ENCODE measurements at regions not wholly inside any gene's neighbourhood (a gene's known extent, or its start where the extent isn't known, plus 50 kb on each side); places are given as distances from the start of the nearest gene placed in this dataset.

GRCh38 chr1:195275710-195276109 is 1332.5 kb downstream of the KCNT2 start:
- POLR2A ChIA-PET = no interaction called here
- H4K20me1 ChIP-seq (replicated peaks; ENCODE audit: control insufficient read depth, extremely low read depth, insufficient read depth, low read length) = no peaks in the 10 kb centered on the region
- no peaks in the 10 kb centered on the region for H3K79me2 ChIP-seq (ENCODE audit: control insufficient read depth, insufficient read depth, low read length)
- no peak overlapping the region for H2AFZ ChIP-seq (ENCODE audit: low read depth, low read length)
- H3K27ac ChIP-seq (ENCODE audit: insufficient read depth, low read depth, low read length) = no peak overlapping the region
- H3K9me1 ChIP-seq (replicated peaks; ENCODE audit: control insufficient read depth, extremely low read depth, insufficient read depth, low read length) = no peaks in the 10 kb centered on the region
- no peak overlapping the region for H3K4me3 ChIP-seq (replicated peaks in 1 of 3; ENCODE audit: insufficient read depth in 1 of 3, low read depth in 1 of 3, low read length in 3 of 3)
- no peaks in the 10 kb centered on the region for H3K9me3 ChIP-seq (replicated peaks; ENCODE audit: control insufficient read depth, insufficient read depth, low read length)
- dilution Hi-C loops (cut with MboI; ENCODE audit: extremely low pct_ligation_motif_present, low sequenced_read_pairs) = no loop called here
- H3K4me1 ChIP-seq (ENCODE audit: control insufficient read depth, extremely low read depth, insufficient read depth, low read length) = no peaks in the 10 kb centered on the region
- H3K4me2 ChIP-seq (ENCODE audit: insufficient read depth, low read length) = no peak overlapping the region
- H3K36me3 ChIP-seq (ENCODE audit: control insufficient read depth in 2 of 2, extremely low read depth in 1 of 2, insufficient read depth in 2 of 2, low read length in 2 of 2) = no peaks in the 10 kb centered on the region
- DNase-seq (ENCODE audit: low read depth, low spot score) = no peak
- intact Hi-C loops (cut with micrococcal nuclease) = no loop called here
- no TSS peak for BruUV-seq (replicated peaks)
- no peak overlapping the region for H3K9ac ChIP-seq (replicated peaks; ENCODE audit: extremely low read depth, insufficient read depth, low read length)
- H3K27me3 ChIP-seq (ENCODE audit: control insufficient read depth in 2 of 2, insufficient read depth in 2 of 2, low read length in 2 of 2) = no peaks in the 10 kb centered on the region
- TF ChIP-seq CTCF (IDR thresholded peaks at IDR 0.05; ENCODE audit: extremely low read depth in 1 of 2, insufficient read depth in 1 of 2, low read depth in 1 of 2, low read length in 2 of 2) = no peak
- TF ChIP-seq, protein P1, sequence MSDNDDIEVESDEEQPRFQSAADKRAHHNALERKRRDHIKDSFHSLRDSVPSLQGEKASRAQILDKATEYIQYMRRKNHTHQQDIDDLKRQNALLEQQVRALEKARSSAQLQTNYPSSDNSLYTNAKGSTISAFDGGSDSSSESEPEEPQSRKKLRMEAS (IDR thresholded peaks at IDR 0.05; ENCODE audit: insufficient read depth, insufficient read length) = no peak
- no peak for TF ChIP-seq JUN (IDR thresholded peaks at IDR 0.05; ENCODE audit: borderline replicate concordance, insufficient read depth, insufficient read length, low read depth)
- TF ChIP-seq POLR2A (IDR thresholded peaks at IDR 0.05; ENCODE audit: low read depth, low read length) = no peak
- TF ChIP-seq MYC (IDR thresholded peaks at IDR 0.05; ENCODE audit: low read depth, low read length) = no peak
- no peak for TF ChIP-seq FOS (IDR thresholded peaks at IDR 0.05; ENCODE audit: borderline replicate concordance, insufficient read depth, low read length)
- TF ChIP-seq GATA2 (IDR thresholded peaks at IDR 0.05; ENCODE audit: insufficient read depth, insufficient read length, low read depth, low read length) = no peak
- FAIRE-seq = no peak
- CTCF ChIA-PET = no interaction called here

GRCh38 chr1:195251900-195252299 is 1356.3 kb downstream of the KCNT2 start:
- no peak overlapping the region for H3K9ac ChIP-seq (replicated peaks; ENCODE audit: extremely low read depth, insufficient read depth, low read length)
- dilution Hi-C loops (cut with MboI; ENCODE audit: extremely low pct_ligation_motif_present, low sequenced_read_pairs) = no loop called here

More at GRCh38 chr1:195251900-195252299, 1356.3 kb downstream of the KCNT2 start:
- H3K4me3 ChIP-seq (replicated peaks in 1 of 3; ENCODE audit: insufficient read depth in 1 of 3, low read depth in 1 of 3, low read length in 3 of 3) = no peak overlapping the region
- H3K27me3 ChIP-seq (ENCODE audit: control insufficient read depth in 2 of 2, insufficient read depth in 2 of 2, low read length in 2 of 2) = no peaks in the 10 kb centered on the region
- no peak for DNase-seq (ENCODE audit: low read depth, low spot score)
- CTCF ChIA-PET = no interaction called here
- H3K36me3 ChIP-seq (ENCODE audit: control insufficient read depth in 2 of 2, extremely low read depth in 1 of 2, insufficient read depth in 2 of 2, low read length in 2 of 2) = no peaks in the 10 kb centered on the region
- no peaks in the 10 kb centered on the region for H3K79me2 ChIP-seq (ENCODE audit: control insufficient read depth, insufficient read depth, low read length)
- BruUV-seq (replicated peaks) = no TSS peak
- no peak overlapping the region for H3K4me2 ChIP-seq (ENCODE audit: insufficient read depth, low read length)
- TF ChIP-seq, protein P1 (IDR thresholded peaks at IDR 0.05; ENCODE audit: insufficient read depth, insufficient read length) = no peak
- no peak for TF ChIP-seq POLR2A (IDR thresholded peaks at IDR 0.05; ENCODE audit: low read depth, low read length)
- no peak for TF ChIP-seq POLR2AphosphoS5 (IDR thresholded peaks at IDR 0.05; ENCODE audit: insufficient read depth, low read depth, low read length)
- TF ChIP-seq CTCF (IDR thresholded peaks at IDR 0.05; ENCODE audit: extremely low read depth in 1 of 2, insufficient read depth in 1 of 2, low read depth in 1 of 2, low read length in 2 of 2) = no peak
- no peak for TF ChIP-seq EZH2 (IDR thresholded peaks at IDR 0.05; ENCODE audit: borderline replicate concordance, low read depth, low read length, severe bottlenecking)
- no peak for TF ChIP-seq MYC (IDR thresholded peaks at IDR 0.05; ENCODE audit: low read depth, low read length)
- no peak for TF ChIP-seq FOS (IDR thresholded peaks at IDR 0.05; ENCODE audit: borderline replicate concordance, insufficient read depth, low read length)
- TF ChIP-seq GATA2 (IDR thresholded peaks at IDR 0.05; ENCODE audit: insufficient read depth, insufficient read length, low read depth, low read length) = no peak
- no peak for TF ChIP-seq JUN (IDR thresholded peaks at IDR 0.05; ENCODE audit: borderline replicate concordance, insufficient read depth, insufficient read length, low read depth)
- H2AFZ ChIP-seq (ENCODE audit: low read depth, low read length) = no peak overlapping the region
- no peaks in the 10 kb centered on the region for H3K9me1 ChIP-seq (replicated peaks; ENCODE audit: control insufficient read depth, extremely low read depth, insufficient read depth, low read length)
- H3K4me1 ChIP-seq (ENCODE audit: control insufficient read depth, extremely low read depth, insufficient read depth, low read length) = no peaks in the 10 kb centered on the region
- intact Hi-C loops (cut with micrococcal nuclease) = no loop called here
- no peak for FAIRE-seq
- H3K27ac ChIP-seq (ENCODE audit: insufficient read depth, low read depth, low read length) = no peak overlapping the region
- H3K9me3 ChIP-seq (replicated peaks; ENCODE audit: control insufficient read depth, insufficient read depth, low read length) = peaks cover 3% of the 10 kb centered on the region
- H4K20me1 ChIP-seq (replicated peaks; ENCODE audit: control insufficient read depth, extremely low read depth, insufficient read depth, low read length) = no peaks in the 10 kb centered on the region
- POLR2A ChIA-PET = no interaction called here
